ENCODE measurements at regions not wholly inside any gene's neighbourhood (a gene's known extent, or its start where the extent isn't known, plus 50 kb on each side); places are given as distances from the start of the nearest gene placed in this dataset.

DNA sequence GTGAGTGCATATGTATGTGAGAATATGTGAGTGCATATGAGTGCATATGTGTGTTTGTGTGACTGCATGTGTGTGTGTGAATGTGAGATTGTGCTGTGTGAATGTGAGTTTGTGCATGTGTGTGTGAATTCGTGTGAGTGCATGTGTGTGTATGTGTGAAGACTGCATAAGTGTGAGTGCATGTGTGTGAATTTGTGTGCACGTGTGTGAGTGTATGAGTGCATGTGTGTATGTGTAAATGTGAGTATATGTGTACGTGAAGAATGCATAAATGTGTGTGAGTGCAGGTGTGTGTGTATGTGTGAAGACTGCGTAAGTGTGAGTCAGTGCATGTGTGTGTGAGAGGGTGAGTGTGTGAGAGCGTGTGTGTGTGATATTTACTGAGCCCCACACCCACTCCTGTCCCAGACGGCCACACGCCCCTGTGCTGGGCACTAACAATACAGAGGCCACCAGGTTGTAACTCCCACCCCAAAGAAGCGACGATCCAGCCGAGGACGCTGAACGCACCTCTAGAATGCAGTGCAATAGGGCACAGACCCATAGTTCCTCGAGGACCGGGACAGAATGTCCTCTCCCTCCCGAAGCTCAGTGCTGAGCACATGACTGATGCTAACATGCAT lies 97.8 kb downstream of the C16orf95 start:
- no peak for TF ChIP-seq CTCF (IDR thresholded peaks at IDR 0.05)
- no peak for TF ChIP-seq EP300 (IDR thresholded peaks at IDR 0.05)

Measured in ovary (tissue), 3 donors.